ENCODE measurements at regions not wholly inside any gene's neighbourhood (a gene's known extent, or its start where the extent isn't known, plus 50 kb on each side); places are given as distances from the start of the nearest gene placed in this dataset.

- Histone ChIP-seq H3K27me3 (ENCODE audit: insufficient read depth) (no peaks in the 10 kb centered on the region), H3K79me2 (ENCODE audit: insufficient read depth) (no peaks in the 10 kb centered on the region), H2AFZ (ENCODE audit: low read depth) (no peak overlapping the region), H3K36me3 (replicated peaks in 1 of 2; ENCODE audit: control insufficient read depth in 1 of 2, insufficient read depth in 2 of 2, low read length in 1 of 2) (no peaks in the 10 kb centered on the region), H3K9ac (no peak overlapping the region; the same call in 1 of the 2 replicates), H3K4me2 (no peak overlapping the region), H4K20me1 (ENCODE audit: insufficient read depth) (no peaks in the 10 kb centered on the region), H3K4me1 (ENCODE audit: control insufficient read depth in 1 of 2, insufficient read depth in 2 of 2, low read depth in 1 of 2, low read length in 1 of 2) (peaks cover 0 to 18% of the 10 kb centered on the region in 2 experiments; a peak in 2 of 4 replicates), H3K27ac (ENCODE audit: low read depth in 2 of 2, low read length in 1 of 2) (peak overlapping the region in 1 of 2 experiments; percentile 99; a peak in 2 of 4 replicates), H3K4me3 (ENCODE audit: low read depth in 2 of 2, low read length in 1 of 2) (no peak overlapping the region), H3K9me3 (no peaks in the 10 kb centered on the region), H3K9me2 (no peaks in the 10 kb centered on the region), H3F3A (replicated peaks; ENCODE audit: insufficient read depth) (peaks cover 35% of the 10 kb centered on the region)
- WGBS (ENCODE audit: low lambda C conversion rate): 93% methylated on average over 3 of the region's 7 CpGs
- CTCF ChIA-PET: interaction anchor here (1.0 to 1.6 kb wide), 4 partner anchors 11 to 715 kb away, joined by 3 to 4 read pairs (median 4); no protein-coding TSS in a partner anchor
- no peak for DNase-seq
- no peak for TF ChIP-seq TAF1 (IDR thresholded peaks at IDR 0.05; ENCODE audit: borderline replicate concordance, low read depth, low read length)
- POLR2A ChIA-PET: no interaction called here
These were observed 59.2 kb upstream of the MEDAG start for GRCh38 chr13:30846866-30847265.

GRCh38 chr13:30847650-30848307, 58.3 kb upstream of the MEDAG start:
- 22% methylated on average over 10 of the region's 11 CpGs for WGBS (ENCODE audit: low lambda C conversion rate)
- DNase-seq: no peak
- Histone ChIP-seq H3K9me2 (no peaks in the 10 kb centered on the region), H3K27ac (ENCODE audit: low read depth in 2 of 2, low read length in 1 of 2) (peak overlapping the region in 1 of 2 experiments; percentile 99; a peak in 2 of 4 replicates), H3K4me2 (peak overlapping the region; percentile 38), H3K9me3 (no peaks in the 10 kb centered on the region), H3K9ac (peak overlapping the region; percentile 45), H3K4me1 (ENCODE audit: control insufficient read depth in 1 of 2, insufficient read depth in 2 of 2, low read depth in 1 of 2, low read length in 1 of 2) (peaks cover 0 to 18% of the 10 kb centered on the region in 2 experiments; a peak in 2 of 4 replicates), H2AFZ (ENCODE audit: low read depth) (peak overlapping the region; percentile 64), H3F3A (replicated peaks; ENCODE audit: insufficient read depth) (peaks cover 35% of the 10 kb centered on the region), H3K79me2 (ENCODE audit: insufficient read depth) (no peaks in the 10 kb centered on the region), H3K36me3 (replicated peaks in 1 of 2; ENCODE audit: control insufficient read depth in 1 of 2, insufficient read depth in 2 of 2, low read length in 1 of 2) (no peaks in the 10 kb centered on the region), H4K20me1 (ENCODE audit: insufficient read depth) (no peaks in the 10 kb centered on the region), H3K4me3 (ENCODE audit: low read depth in 2 of 2, low read length in 1 of 2) (no peak overlapping the region), H3K27me3 (ENCODE audit: insufficient read depth) (no peaks in the 10 kb centered on the region)
- TF ChIP-seq TCF12 (IDR thresholded peaks at IDR 0.05) (no peak), TAF1 (IDR thresholded peaks at IDR 0.05; ENCODE audit: borderline replicate concordance, low read depth, low read length) (0 out of 2 replicates have a peak, but pooled peaks have one; percentile 19), POLR2AphosphoS5 (IDR thresholded peaks at IDR 0.05; ENCODE audit: low read depth, low read length) (0 out of 2 replicates have a peak, but pooled peaks have one; percentile 41), FOXM1 (IDR thresholded peaks at IDR 0.05; ENCODE audit: low read depth) (no peak)
- ChIA-PET CTCF (interaction anchor here (0.8 to 1.6 kb wide), 4 partner anchors 10 to 716 kb away, joined by 3 to 4 read pairs (median 3); no protein-coding TSS in a partner anchor), POLR2A (no interaction called here)

- peak overlapping the region; percentile 45; the same call in 1 of the 2 replicates for H3K9ac ChIP-seq
- no peaks in the 10 kb centered on the region for H3K79me2 ChIP-seq (ENCODE audit: insufficient read depth)
- peak overlapping the region; percentile 64 for H2AFZ ChIP-seq (ENCODE audit: low read depth)
- H3K27ac ChIP-seq (ENCODE audit: low read depth in 2 of 2, low read length in 1 of 2): peak overlapping the region in 1 of 2 experiments; percentile 99; a peak in 2 of 4 replicates
- 62% methylated on average over 4 of the region's 5 CpGs for WGBS (ENCODE audit: low lambda C conversion rate)
- ChIA-PET CTCF (interaction anchor here (0.6 to 2.0 kb wide), 4 partner anchors 15 to 798 kb away, joined by 3 to 6 read pairs (median 4); no protein-coding TSS in a partner anchor), POLR2A (no interaction called here)
- no peaks in the 10 kb centered on the region for H3K36me3 ChIP-seq (replicated peaks in 1 of 2; ENCODE audit: control insufficient read depth in 1 of 2, insufficient read depth in 2 of 2, low read length in 1 of 2)
- DNase-seq: no peak
- no peaks in the 10 kb centered on the region for H3K9me2 ChIP-seq
- H4K20me1 ChIP-seq (ENCODE audit: insufficient read depth): no peaks in the 10 kb centered on the region
- H3K27me3 ChIP-seq (ENCODE audit: insufficient read depth): no peaks in the 10 kb centered on the region
- peak overlapping the region; percentile 38 for H3K4me2 ChIP-seq
- H3K4me1 ChIP-seq (ENCODE audit: control insufficient read depth in 1 of 2, insufficient read depth in 2 of 2, low read depth in 1 of 2, low read length in 1 of 2): peaks cover 0 to 18% of the 10 kb centered on the region in 2 experiments; a peak in 2 of 4 replicates
- peaks cover 35% of the 10 kb centered on the region for H3F3A ChIP-seq (replicated peaks; ENCODE audit: insufficient read depth)
- no peak overlapping the region for H3K4me3 ChIP-seq (ENCODE audit: low read depth in 2 of 2, low read length in 1 of 2)
- H3K9me3 ChIP-seq: no peaks in the 10 kb centered on the region
- TF ChIP-seq USF1 (IDR thresholded peaks at IDR 0.05; ENCODE audit: borderline replicate concordance, low read depth) (no peak), ELF1 (IDR thresholded peaks at IDR 0.05) (no peak), MAX (IDR thresholded peaks at IDR 0.05; ENCODE audit: low read depth) (no peak), GATA2 (CRISPR knock-in tag; IDR thresholded peaks at IDR 0.05) (no peak), RFX5 (IDR thresholded peaks at IDR 0.05; ENCODE audit: low read length) (no peak), NFIC (IDR thresholded peaks at IDR 0.05; ENCODE audit: borderline replicate concordance) (no peak), MXI1 (IDR thresholded peaks at IDR 0.05; ENCODE audit: low read depth, low read length) (no peak), NRF1 (IDR thresholded peaks at IDR 0.05; ENCODE audit: low read depth, low read length) (no peak), FOSL2 (IDR thresholded peaks at IDR 0.05; ENCODE audit: borderline replicate concordance, low read depth) (no peak), CHD2 (IDR thresholded peaks at IDR 0.05; ENCODE audit: low read length, partially characterized antibody) (no peak), EP300 (IDR thresholded peaks at IDR 0.05; ENCODE audit: borderline replicate concordance in 1 of 2, low read depth in 1 of 2, low read length in 1 of 2) (no peak), POLR2AphosphoS5 (IDR thresholded peaks at IDR 0.05; ENCODE audit: low read depth, low read length) (no peak)
These were observed 57.6 kb upstream of the MEDAG start for GRCh38 chr13:30848332-30849027.
